ENCODE measurements at regions not wholly inside any gene's neighbourhood (a gene's known extent, or its start where the extent isn't known, plus 50 kb on each side); places are given as distances from the start of the nearest gene placed in this dataset.

DNA sequence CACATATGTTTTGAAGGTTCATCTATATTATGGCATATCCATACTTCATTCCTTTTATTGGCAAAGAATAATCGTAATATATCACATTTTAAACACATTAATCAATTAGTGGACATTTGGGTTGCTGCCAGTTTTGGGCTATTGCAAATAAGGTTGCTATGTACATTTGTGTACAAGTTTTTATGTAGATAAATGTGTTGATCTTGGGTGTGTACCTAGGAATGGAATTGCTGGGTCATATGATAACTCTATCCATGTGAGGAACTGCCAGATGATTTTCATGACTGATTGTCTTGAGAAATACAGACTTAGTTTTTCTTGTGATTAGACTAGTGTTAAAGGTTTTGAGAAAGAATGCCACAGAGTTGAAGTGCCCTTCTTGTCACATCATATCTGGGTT, 99.2 kb upstream of the RAB40AL start:
- Histone ChIP-seq H3K27ac (ENCODE audit: low read length) (no peak overlapping the region), H3K36me3 (ENCODE audit: low read depth, low read length) (0 out of 2 replicates have a peak, but pooled peaks cover 4% of the 10 kb centered on the region), H3K9me3 (ENCODE audit: low read length) (no peaks in the 10 kb centered on the region), H2AFZ (ENCODE audit: low read length) (no peak overlapping the region), H3K4me1 (ENCODE audit: insufficient read depth, low read length) (peaks cover 15% of the 10 kb centered on the region), H3K9me2 (replicated peaks; ENCODE audit: low read length) (no peaks in the 10 kb centered on the region), H3K4me3 (ENCODE audit: low read length) (no peak overlapping the region), H3F3A (ENCODE audit: low read length, unreplicated experiment) (no peaks in the 10 kb centered on the region), H3K4me2 (ENCODE audit: low read length) (no peak overlapping the region), H4K20me1 (ENCODE audit: low read length) (no peaks in the 10 kb centered on the region), H3K9ac (ENCODE audit: low read length) (no peak overlapping the region), H3K27me3 (ENCODE audit: low read length) (no peaks in the 10 kb centered on the region), H3K79me2 (ENCODE audit: low read length) (no peaks in the 10 kb centered on the region)
- intact Hi-C loops (cut with micrococcal nuclease), result loop anchor here (5.0 kb wide), 2 partner anchors 196 to 241 kb away; partner anchors contain the start of gene ARMCX5
- ATAC-seq (no peak), DNase-seq (no peak)
- no TSS peak for BruUV-seq (replicated peaks)
- TF ChIP-seq EZH2 (IDR thresholded peaks at IDR 0.05; ENCODE audit: low read length, unreplicated experiment) (no peak), CTCF (conservative IDR thresholded peaks at IDR 0.05; ENCODE audit: low read depth, low read length) (no peak), EZH2phosphoT487 (IDR thresholded peaks at IDR 0.05; ENCODE audit: borderline replicate concordance, low read length) (no peak)
- POLR2A ChIA-PET (ENCODE audit: unreplicated experiment), result no interaction called here
- CTCF ChIA-PET, result no interaction called here

GRCh38 chrX:102840871-102841705, 96.0 kb upstream of the RAB40AL start:
- Histone ChIP-seq H3K36me3 (ENCODE audit: low read depth, low read length) (0 out of 2 replicates have a peak, but pooled peaks cover 4% of the 10 kb centered on the region), H3K4me1 (ENCODE audit: insufficient read depth, low read length) (peaks cover 20% of the 10 kb centered on the region), H3K27me3 (ENCODE audit: low read length) (no peaks in the 10 kb centered on the region), H2AFZ (ENCODE audit: low read length) (no peak overlapping the region), H3K27ac (ENCODE audit: low read length) (peak overlapping the region; percentile 76), H3K9me2 (replicated peaks; ENCODE audit: low read length) (no peaks in the 10 kb centered on the region), H3K4me3 (ENCODE audit: low read length) (no peak overlapping the region), H3F3A (ENCODE audit: low read length, unreplicated experiment) (no peaks in the 10 kb centered on the region), H4K20me1 (ENCODE audit: low read length) (no peaks in the 10 kb centered on the region), H3K79me2 (ENCODE audit: low read length) (no peaks in the 10 kb centered on the region), H3K9ac (ENCODE audit: low read length) (no peak overlapping the region), H3K9me3 (ENCODE audit: low read length) (no peaks in the 10 kb centered on the region), H3K4me2 (ENCODE audit: low read length) (peak overlapping the region; percentile 41; the same call in 1 of the 2 replicates)
- intact Hi-C loops (cut with micrococcal nuclease), result loop anchor here (1.0 to 2.0 kb wide), 2 partner anchors 22 to 76 kb away; no protein-coding TSS in a partner anchor
- TF ChIP-seq CTCF (conservative IDR thresholded peaks at IDR 0.05; ENCODE audit: low read depth, low read length) (peak; percentile 83), EZH2phosphoT487 (IDR thresholded peaks at IDR 0.05; ENCODE audit: borderline replicate concordance, low read length) (no peak)
- ATAC-seq (peak; percentile 95), DNase-seq (peak; percentile 80)
- no TSS peak for BruUV-seq (replicated peaks)
- CTCF ChIA-PET, result interaction anchor here (1.4 kb wide), 1 partner anchor 60 kb away, joined by 5 read pairs; no protein-coding TSS in a partner anchor
- POLR2A ChIA-PET (ENCODE audit: unreplicated experiment), result no interaction called here

DNA sequence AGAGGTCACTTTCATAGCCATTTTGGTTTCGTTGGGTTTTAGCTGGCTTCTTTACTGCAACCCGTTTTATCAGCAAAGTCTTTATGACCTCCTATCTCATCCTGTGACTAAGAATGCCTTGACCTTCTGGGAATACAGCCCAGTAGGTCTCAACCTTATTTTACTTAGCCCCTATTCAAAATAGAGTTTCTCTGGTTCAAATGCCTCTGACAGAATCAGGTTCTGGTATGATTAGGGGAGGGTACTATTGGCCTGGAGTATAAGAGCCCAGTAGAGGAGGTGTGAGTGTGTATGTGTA, 95.4 kb upstream of the RAB40AL start:
- no peak for TF ChIP-seq EZH2phosphoT487 (IDR thresholded peaks at IDR 0.05; ENCODE audit: borderline replicate concordance, low read length)
- no peak for TF ChIP-seq CTCF (conservative IDR thresholded peaks at IDR 0.05; ENCODE audit: low read depth, low read length)
- TF ChIP-seq EZH2 (IDR thresholded peaks at IDR 0.05; ENCODE audit: low read length, unreplicated experiment), result no peak
- H4K20me1 ChIP-seq (ENCODE audit: low read length), result no peaks in the 10 kb centered on the region
- BruUV-seq (replicated peaks), result no TSS peak
- H3K9me2 ChIP-seq (replicated peaks; ENCODE audit: low read length), result no peaks in the 10 kb centered on the region
- intact Hi-C loops (cut with micrococcal nuclease), result loop anchor here (2.0 kb wide), 1 partner anchor 21 kb away; no protein-coding TSS in a partner anchor
- H3F3A ChIP-seq (ENCODE audit: low read length, unreplicated experiment), result no peaks in the 10 kb centered on the region
- CTCF ChIA-PET, result interaction anchor here (1.4 kb wide), 1 partner anchor 59 kb away, joined by 5 read pairs; no protein-coding TSS in a partner anchor
- ATAC-seq (no peak), DNase-seq (no peak)
- no peaks in the 10 kb centered on the region for H3K79me2 ChIP-seq (ENCODE audit: low read length)
- H3K4me3 ChIP-seq (ENCODE audit: low read length), result no peak overlapping the region
- POLR2A ChIA-PET (ENCODE audit: unreplicated experiment), result no interaction called here
- H3K9me3 ChIP-seq (ENCODE audit: low read length), result no peaks in the 10 kb centered on the region
- no peaks in the 10 kb centered on the region for H3K27me3 ChIP-seq (ENCODE audit: low read length)
- no peak overlapping the region for H2AFZ ChIP-seq (ENCODE audit: low read length)
- no peak overlapping the region for H3K27ac ChIP-seq (ENCODE audit: low read length)
- H3K9ac ChIP-seq (ENCODE audit: low read length), result no peak overlapping the region
- H3K4me2 ChIP-seq (ENCODE audit: low read length), result no peak overlapping the region
- H3K36me3 ChIP-seq (ENCODE audit: low read depth, low read length), result 0 out of 2 replicates have a peak, but pooled peaks cover 4% of the 10 kb centered on the region
- peaks cover 24% of the 10 kb centered on the region for H3K4me1 ChIP-seq (ENCODE audit: insufficient read depth, low read length)
